Neural progenitor cell (in vitro differentiated cells): ENCODE measurements at regions not wholly inside any gene's neighbourhood (a gene's known extent, or its start where the extent isn't known, plus 50 kb on each side); places are given as distances from the start of the nearest gene placed in this dataset.

Experiments used
- DNase-seq: peaks from one replicate; pipeline ENCODE4 v3.0.0-alpha.2; 2016; ENCODE audit warnings: low spot score
- H2AFZ ChIP-seq: fragments of 200-600 bp; sonication (generic); replicated peaks from 2 replicates; pipeline ENCODE4 v1.6.1; 2016; ENCODE audit warnings: antibody characterized with exemption
- H3F3A ChIP-seq: fragments of 200-600 bp; sonication (generic); 2 replicates; pipeline ENCODE4 v1.6.1; 2016; ENCODE audit warnings: antibody characterized with exemption, low read depth
- H3K27ac ChIP-seq: fragments of 200-600 bp; sonication (generic); 2 replicates; pipeline ENCODE4 v1.5.1; 2016; ENCODE audit warnings: mild to moderate bottlenecking
- H3K27me3 ChIP-seq: fragments of 200-600 bp; sonication (generic); 2 replicates; pipeline ENCODE4 v1.6.1; 2016; ENCODE audit warnings: mild to moderate bottlenecking, moderate library complexity
- H3K36me3 ChIP-seq: fragments of 200-600 bp; sonication (generic); 2 replicates; pipeline ENCODE4 v1.5.1; 2016
- H3K4me1 ChIP-seq: fragments of 200-600 bp; sonication (generic); 2 replicates; pipeline ENCODE4 v1.6.1; 2016; ENCODE audit warnings: mixed run types
- H3K4me2 ChIP-seq: fragments of 200-600 bp; sonication (generic); 2 replicates; pipeline ENCODE4 v1.6.1; 2016
- H3K4me3 ChIP-seq: fragments of 200-600 bp; sonication (generic); 2 replicates; pipeline ENCODE4 v1.5.1; 2016
- H3K79me2 ChIP-seq: fragments of 200-600 bp; sonication (generic); 2 replicates; pipeline ENCODE4 v1.6.1; 2016; ENCODE audit warnings: low read depth
- H3K9ac ChIP-seq: fragments of 200-600 bp; sonication (generic); 2 replicates; pipeline ENCODE4 v1.6.1; 2016
- H3K9me3 ChIP-seq: fragments of 200-600 bp; sonication (generic); 2 replicates; pipeline ENCODE4 v1.5.1; 2016; ENCODE audit warnings: low read depth
- H4K20me1 ChIP-seq: fragments of 200-600 bp; sonication (generic); 2 replicates; pipeline ENCODE4 v1.6.1; 2016; ENCODE audit warnings: low read depth
- H3K27ac Mint-ChIP-seq: 3 replicates; pipeline ENCODE4 v1.8.0; 2021; ENCODE audit warnings: mixed read lengths
- H3K27me3 Mint-ChIP-seq: 2 replicates; pipeline ENCODE4 v1.8.0; 2022; ENCODE audit warnings: low read depth, mild to moderate bottlenecking, inconsistent platforms, moderate library complexity, mixed read lengths; ENCODE audit not compliant: insufficient read depth
- H3K36me3 Mint-ChIP-seq: 3 replicates; pipeline ENCODE4 v1.8.0; 2021; ENCODE audit warnings: mixed read lengths
- H3K4me1 Mint-ChIP-seq: 3 replicates; pipeline ENCODE4 v1.8.0; 2021; ENCODE audit warnings: mixed read lengths
- H3K4me3 Mint-ChIP-seq: 3 replicates; pipeline ENCODE4 v1.8.0; 2021; ENCODE audit warnings: mild to moderate bottlenecking, moderate library complexity, mixed read lengths
- H3K9me3 Mint-ChIP-seq: 3 replicates; pipeline ENCODE4 v1.8.0; 2020; ENCODE audit warnings: mixed read lengths
- CTCF ChIP-seq: fragments of 200-600 bp; sonication (generic); IDR thresholded peaks from 2 replicates; pipeline ENCODE4 v1.5.1; 2017; ENCODE audit warnings: antibody characterized with exemption, mild to moderate bottlenecking
- EZH2 ChIP-seq: fragments of 200-600 bp; sonication (generic); IDR thresholded peaks from 2 replicates; pipeline ENCODE4 v1.6.1; 2017; ENCODE audit warnings: antibody characterized with exemption, mild to moderate bottlenecking, moderate library complexity
- EZH2phosphoT487 ChIP-seq: fragments of 200-600 bp; sonication (generic); IDR thresholded peaks from 2 replicates; pipeline ENCODE4 v1.6.1; 2017; ENCODE audit warnings: antibody characterized with exemption

GRCh38 chr3:59306436-59306835, 256.6 kb upstream of the CFAP20DC start:
- no peaks in the 10 kb centered on the region for H3K4me1 Mint-ChIP-seq
- H3K4me1 ChIP-seq, result no peaks in the 10 kb centered on the region
- no peak overlapping the region for H3K4me3 ChIP-seq
- no peak overlapping the region for H2AFZ ChIP-seq
- H3K4me2 ChIP-seq, result no peak overlapping the region
- H3K9me3 Mint-ChIP-seq, result no peaks in the 10 kb centered on the region
- H3K27ac Mint-ChIP-seq, result no peak overlapping the region
- no peak overlapping the region for H3K9ac ChIP-seq
- TF ChIP-seq EZH2phosphoT487, result no peak
- H3K36me3 ChIP-seq, result no peaks in the 10 kb centered on the region
- H3K27ac ChIP-seq, result no peak overlapping the region
- no peaks in the 10 kb centered on the region for H3K79me2 ChIP-seq
- H3K27me3 ChIP-seq, result no peaks in the 10 kb centered on the region
- no peaks in the 10 kb centered on the region for H4K20me1 ChIP-seq
- no peak for DNase-seq
- H3K9me3 ChIP-seq, result no peaks in the 10 kb centered on the region
- H3F3A ChIP-seq, result no peaks in the 10 kb centered on the region
- no peaks in the 10 kb centered on the region for H3K27me3 Mint-ChIP-seq
- H3K36me3 Mint-ChIP-seq, result no peaks in the 10 kb centered on the region
- no peak overlapping the region for H3K4me3 Mint-ChIP-seq

GRCh38 chr3:59304296-59304695, 254.5 kb upstream of the CFAP20DC start:
- no peak for DNase-seq
- Histone ChIP-seq H4K20me1 (no peaks in the 10 kb centered on the region), H2AFZ (no peak overlapping the region), H3K4me2 (no peak overlapping the region), H3K4me1 (no peaks in the 10 kb centered on the region), H3K27ac (no peak overlapping the region), H3K27me3 (no peaks in the 10 kb centered on the region), H3K9ac (no peak overlapping the region), H3K4me3 (no peak overlapping the region), H3K79me2 (no peaks in the 10 kb centered on the region), H3K36me3 (no peaks in the 10 kb centered on the region), H3K9me3 (no peaks in the 10 kb centered on the region), H3F3A (no peaks in the 10 kb centered on the region)
- Mint-ChIP-seq H3K36me3 (no peaks in the 10 kb centered on the region), H3K4me1 (no peaks in the 10 kb centered on the region), H3K27ac (no peak overlapping the region), H3K4me3 (no peak overlapping the region), H3K27me3 (no peaks in the 10 kb centered on the region), H3K9me3 (no peaks in the 10 kb centered on the region)
- TF ChIP-seq EZH2 (no peak), CTCF (no peak), EZH2phosphoT487 (no peak)

- Mint-ChIP-seq H3K4me3 (no peak overlapping the region), H3K4me1 (no peaks in the 10 kb centered on the region), H3K9me3 (no peaks in the 10 kb centered on the region), H3K36me3 (no peaks in the 10 kb centered on the region), H3K27ac (no peak overlapping the region), H3K27me3 (no peaks in the 10 kb centered on the region)
- DNase-seq, result no peak
- Histone ChIP-seq H3F3A (no peaks in the 10 kb centered on the region), H3K9me3 (no peaks in the 10 kb centered on the region), H4K20me1 (no peaks in the 10 kb centered on the region), H3K27ac (no peak overlapping the region), H3K4me1 (no peaks in the 10 kb centered on the region), H3K9ac (no peak overlapping the region), H3K79me2 (no peaks in the 10 kb centered on the region), H3K27me3 (no peaks in the 10 kb centered on the region), H3K4me3 (no peak overlapping the region), H3K4me2 (no peak overlapping the region), H3K36me3 (no peaks in the 10 kb centered on the region), H2AFZ (no peak overlapping the region)
- TF ChIP-seq EZH2 (no peak), CTCF (no peak), EZH2phosphoT487 (no peak)
Measured at GRCh38 chr3:59303452-59303851, 253.6 kb upstream of the CFAP20DC start.

GRCh38 chr3:59302442-59302841, 252.6 kb upstream of the CFAP20DC start:
- H4K20me1 ChIP-seq, result no peaks in the 10 kb centered on the region
- H3K27me3 Mint-ChIP-seq, result no peaks in the 10 kb centered on the region

More at GRCh38 chr3:59302442-59302841, 252.6 kb upstream of the CFAP20DC start:
- H3K4me2 ChIP-seq, result no peak overlapping the region
- H3F3A ChIP-seq, result no peaks in the 10 kb centered on the region
- no peak overlapping the region for H2AFZ ChIP-seq
- H3K79me2 ChIP-seq, result no peaks in the 10 kb centered on the region
- no peaks in the 10 kb centered on the region for H3K9me3 Mint-ChIP-seq
- no peaks in the 10 kb centered on the region for H3K36me3 ChIP-seq
- TF ChIP-seq EZH2 (no peak), CTCF (no peak), EZH2phosphoT487 (no peak)
- no peak overlapping the region for H3K4me3 Mint-ChIP-seq
- no peaks in the 10 kb centered on the region for H3K4me1 ChIP-seq
- no peak overlapping the region for H3K4me3 ChIP-seq
- H3K27ac Mint-ChIP-seq, result no peak overlapping the region
- no peak for DNase-seq
- H3K9ac ChIP-seq, result no peak overlapping the region
- H3K36me3 Mint-ChIP-seq, result no peaks in the 10 kb centered on the region
- H3K9me3 ChIP-seq, result no peaks in the 10 kb centered on the region
- H3K4me1 Mint-ChIP-seq, result no peaks in the 10 kb centered on the region
- no peaks in the 10 kb centered on the region for H3K27me3 ChIP-seq
- H3K27ac ChIP-seq, result no peak overlapping the region
